Suprapubic skin (tissue), 4 donors: ENCODE measurements at regions not wholly inside any gene's neighbourhood (a gene's known extent, or its start where the extent isn't known, plus 50 kb on each side); places are given as distances from the start of the nearest gene placed in this dataset.

Experiments
- POLR2A ChIP-seq, 2 donors: fragments of 450-650 bp; IDR thresholded peaks; one replicate each; pipeline ENCODE4 v1.6.1; 2017; ENCODE audit warnings: antibody characterized with exemption in 2 of 2, mild to moderate bottlenecking in 2 of 2, moderate library complexity in 2 of 2
- POLR2AphosphoS5 ChIP-seq, 3 donors: sonication (generic); formaldehyde crosslinking; IDR thresholded peaks; one replicate each; pipeline ENCODE4 v1.6.1; 2017; ENCODE audit warnings: antibody characterized with exemption in 3 of 3
- TF ChIP-seq, protein P1 (sequence below), 2 donors: fragments of 200-600 bp in 1 of 2; fragments of 450-650 bp in 1 of 2; sonication (generic) in 1 of 2; IDR thresholded peaks; one replicate each; pipeline ENCODE4 v1.5.1; 2016 to 2019; ENCODE audit warnings: antibody characterized with exemption in 2 of 2, mild to moderate bottlenecking in 1 of 2, moderate library complexity in 1 of 2

DNA sequence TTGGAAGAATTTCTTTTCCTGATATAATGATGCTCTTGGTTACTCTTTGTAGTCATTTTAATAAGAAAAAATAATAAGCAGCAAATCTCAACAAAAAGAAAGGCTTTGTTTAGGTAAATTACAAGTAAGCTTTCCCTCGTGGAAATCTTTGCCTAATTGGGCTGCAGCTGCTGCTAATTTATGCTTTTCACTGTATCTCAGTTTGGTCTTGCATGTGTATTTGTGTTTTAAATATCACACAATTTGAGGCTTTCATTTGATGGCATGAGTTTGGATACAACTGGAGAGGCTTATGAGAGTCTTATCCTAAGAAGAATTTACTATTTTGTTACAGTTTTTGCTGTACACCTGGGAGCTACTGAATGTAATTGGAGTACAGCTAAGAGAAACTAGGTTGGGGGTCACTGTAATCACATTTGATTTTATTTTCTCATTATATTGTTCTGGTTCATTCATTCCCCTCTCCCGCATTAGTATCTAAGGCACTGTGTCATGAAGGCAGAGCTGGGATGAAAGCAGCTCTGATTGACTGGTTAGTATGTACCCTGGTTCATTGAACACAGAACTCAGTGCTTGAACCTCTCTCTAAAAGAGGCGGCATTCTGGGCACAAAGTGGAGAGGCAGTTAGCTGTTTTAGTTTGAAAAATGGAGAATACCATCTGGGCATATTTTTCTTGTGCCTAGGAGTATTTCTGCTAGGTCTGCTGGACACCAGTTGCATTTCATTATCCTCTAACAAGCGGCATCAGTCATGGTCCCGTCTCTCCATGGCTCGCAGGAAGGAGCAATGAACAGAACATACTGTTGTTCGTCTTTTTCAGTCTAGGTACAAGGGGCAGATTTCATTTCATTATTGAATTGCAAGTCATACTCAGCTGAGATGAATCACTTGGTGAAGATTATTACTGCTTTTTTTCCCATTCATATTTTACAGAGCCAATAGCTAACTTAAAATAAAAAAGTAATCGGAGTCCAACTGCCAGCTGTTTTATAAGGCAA lies 118.0 kb upstream of the TMEM260 start:
- TF ChIP-seq, protein P1, sequence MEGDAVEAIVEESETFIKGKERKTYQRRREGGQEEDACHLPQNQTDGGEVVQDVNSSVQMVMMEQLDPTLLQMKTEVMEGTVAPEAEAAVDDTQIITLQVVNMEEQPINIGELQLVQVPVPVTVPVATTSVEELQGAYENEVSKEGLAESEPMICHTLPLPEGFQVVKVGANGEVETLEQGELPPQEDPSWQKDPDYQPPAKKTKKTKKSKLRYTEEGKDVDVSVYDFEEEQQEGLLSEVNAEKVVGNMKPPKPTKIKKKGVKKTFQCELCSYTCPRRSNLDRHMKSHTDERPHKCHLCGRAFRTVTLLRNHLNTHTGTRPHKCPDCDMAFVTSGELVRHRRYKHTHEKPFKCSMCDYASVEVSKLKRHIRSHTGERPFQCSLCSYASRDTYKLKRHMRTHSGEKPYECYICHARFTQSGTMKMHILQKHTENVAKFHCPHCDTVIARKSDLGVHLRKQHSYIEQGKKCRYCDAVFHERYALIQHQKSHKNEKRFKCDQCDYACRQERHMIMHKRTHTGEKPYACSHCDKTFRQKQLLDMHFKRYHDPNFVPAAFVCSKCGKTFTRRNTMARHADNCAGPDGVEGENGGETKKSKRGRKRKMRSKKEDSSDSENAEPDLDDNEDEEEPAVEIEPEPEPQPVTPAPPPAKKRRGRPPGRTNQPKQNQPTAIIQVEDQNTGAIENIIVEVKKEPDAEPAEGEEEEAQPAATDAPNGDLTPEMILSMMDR (IDR thresholded peaks at IDR 0.05) = no peak
- no peak for TF ChIP-seq POLR2A (IDR thresholded peaks at IDR 0.05)
- no peak for TF ChIP-seq POLR2AphosphoS5 (IDR thresholded peaks at IDR 0.05)
